NCI-H1092 (cell line): ENCODE measurements at regions not wholly inside any gene's neighbourhood (a gene's known extent, or its start where the extent isn't known, plus 50 kb on each side); places are given as distances from the start of the nearest gene placed in this dataset.
"Not testable (repeated sequence)": the region's sequence is repeated elsewhere in the genome, so short reads cannot be mapped to it uniquely, and the experiment has no call there.

Experiments used
- DNase-seq: peaks from one replicate; lab custom pipeline; 2025; lab: John Stamatoyannopoulos, UW

DNA sequence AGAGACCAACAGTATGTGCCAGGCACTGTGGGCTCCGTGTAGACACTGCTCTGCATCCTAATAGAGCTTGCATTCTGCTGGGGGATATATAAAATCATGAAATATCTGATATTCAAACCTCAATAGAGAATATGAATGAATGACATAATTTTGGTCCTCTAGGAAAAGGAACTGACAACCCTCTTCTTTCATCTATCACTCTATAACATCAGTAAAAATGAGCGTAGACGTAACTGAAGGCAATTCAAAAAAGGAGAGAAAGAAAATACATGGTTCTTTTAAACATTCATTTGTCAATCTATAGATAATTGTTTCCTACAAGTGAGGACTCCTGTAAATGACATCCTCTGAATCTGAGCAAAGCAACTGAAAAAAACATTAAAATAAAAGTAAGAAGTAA, 607.4 kb upstream of the LRRN3 start:
- DNase-seq, result no peak

DNA sequence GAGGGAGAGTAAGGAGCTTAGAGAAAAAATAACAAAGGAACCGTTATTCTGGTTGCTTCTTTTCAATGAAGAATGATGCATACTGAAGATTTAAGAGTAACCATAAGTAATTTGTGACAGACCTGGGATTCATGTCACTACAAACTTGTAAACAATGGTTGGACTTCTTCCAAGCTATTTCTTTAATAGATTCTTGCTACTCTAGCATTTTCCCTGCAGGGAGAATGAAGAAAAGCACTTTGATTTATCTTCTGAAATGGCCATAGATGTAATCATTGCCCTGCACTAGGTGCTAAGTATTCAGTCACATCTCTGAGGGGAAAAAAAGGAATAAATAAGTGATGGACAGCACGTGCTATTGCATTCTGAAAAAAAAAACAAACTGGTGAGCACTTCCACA, 606.6 kb upstream of the LRRN3 start:
- no peak for DNase-seq

- DNase-seq, result no peak
Measured at GRCh38 chr7:110486549-110486948, 604.4 kb upstream of the LRRN3 start.

GRCh38 chr7:110502888-110503465, 588.0 kb upstream of the LRRN3 start:
- no peak for DNase-seq

- no peak for DNase-seq
Measured at GRCh38 chr7:110507369-110507768, 583.6 kb upstream of the LRRN3 start.

DNA sequence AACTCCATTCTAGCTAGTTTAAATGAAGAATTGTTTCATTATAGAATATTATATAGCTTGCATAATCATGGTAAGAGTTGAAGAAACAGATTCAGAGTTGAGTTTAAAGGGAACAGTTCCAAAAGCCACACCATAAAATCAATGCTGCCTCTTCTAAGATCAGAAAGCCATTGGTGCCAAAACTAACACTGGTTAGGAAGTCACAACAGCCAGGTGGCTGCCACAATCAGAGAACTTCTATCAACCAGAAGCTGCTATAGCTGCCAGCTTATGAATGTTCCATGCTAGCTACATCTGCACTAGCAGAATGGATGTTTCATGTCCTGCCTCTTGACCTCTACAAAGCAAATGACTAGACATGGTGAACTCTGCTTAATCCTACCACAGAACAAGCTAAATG, 583.1 kb upstream of the LRRN3 start:
- DNase-seq, result peak; percentile 63

DNA sequence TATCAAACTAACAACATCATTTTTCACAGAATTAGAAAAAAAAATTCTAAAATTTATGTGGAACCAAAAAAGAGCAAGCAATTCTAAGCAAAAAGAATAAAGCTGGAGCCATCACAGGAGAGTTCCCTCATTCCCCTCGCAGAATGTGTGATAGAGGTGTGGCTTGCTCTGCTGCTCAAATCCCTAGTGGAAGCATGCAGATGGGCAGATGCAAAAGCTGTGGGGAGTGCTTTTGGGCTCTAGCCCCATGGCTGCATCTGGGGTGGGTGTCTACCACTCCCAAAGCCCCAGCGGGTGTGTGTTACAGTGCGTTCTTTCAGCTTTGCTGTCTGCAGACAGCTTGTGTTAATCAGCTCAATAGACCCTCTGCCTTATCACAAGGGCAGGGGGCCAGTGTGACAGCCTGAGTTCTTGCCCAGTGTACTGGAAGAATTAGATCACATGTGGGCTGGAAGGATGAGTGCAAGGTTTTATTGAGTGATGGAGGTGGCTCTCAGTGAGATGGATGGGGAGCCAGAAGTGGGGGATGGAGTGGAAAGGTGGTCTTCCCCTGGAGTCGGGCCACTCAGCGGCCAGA, 575.9 kb upstream of the LRRN3 start:
- DNase-seq, result not testable (repeated sequence)

DNA sequence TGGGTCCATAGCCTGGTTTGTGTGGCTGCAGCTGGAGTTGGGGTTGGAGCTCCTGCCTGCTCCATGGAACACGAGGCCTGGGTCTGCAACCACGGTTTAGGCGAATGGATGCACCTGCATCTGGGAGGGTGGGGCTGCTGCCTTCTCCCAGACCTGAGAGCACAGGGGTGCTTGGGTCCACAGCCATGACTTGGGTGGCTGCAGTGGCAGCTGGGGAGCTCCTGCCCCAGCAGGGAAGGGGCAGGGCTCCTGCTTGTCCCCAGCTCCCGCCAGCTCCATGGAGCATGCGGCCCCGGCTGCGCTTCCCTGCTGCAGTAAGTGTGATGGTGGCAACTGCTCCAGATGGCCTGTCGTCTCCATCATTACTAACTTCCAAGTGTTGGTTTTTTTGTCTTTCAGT, 571.1 kb upstream of the LRRN3 start:
- DNase-seq, result no peak

- DNase-seq, result no peak
Measured at GRCh38 chr7:110521357-110521911, 569.5 kb upstream of the LRRN3 start.

DNA sequence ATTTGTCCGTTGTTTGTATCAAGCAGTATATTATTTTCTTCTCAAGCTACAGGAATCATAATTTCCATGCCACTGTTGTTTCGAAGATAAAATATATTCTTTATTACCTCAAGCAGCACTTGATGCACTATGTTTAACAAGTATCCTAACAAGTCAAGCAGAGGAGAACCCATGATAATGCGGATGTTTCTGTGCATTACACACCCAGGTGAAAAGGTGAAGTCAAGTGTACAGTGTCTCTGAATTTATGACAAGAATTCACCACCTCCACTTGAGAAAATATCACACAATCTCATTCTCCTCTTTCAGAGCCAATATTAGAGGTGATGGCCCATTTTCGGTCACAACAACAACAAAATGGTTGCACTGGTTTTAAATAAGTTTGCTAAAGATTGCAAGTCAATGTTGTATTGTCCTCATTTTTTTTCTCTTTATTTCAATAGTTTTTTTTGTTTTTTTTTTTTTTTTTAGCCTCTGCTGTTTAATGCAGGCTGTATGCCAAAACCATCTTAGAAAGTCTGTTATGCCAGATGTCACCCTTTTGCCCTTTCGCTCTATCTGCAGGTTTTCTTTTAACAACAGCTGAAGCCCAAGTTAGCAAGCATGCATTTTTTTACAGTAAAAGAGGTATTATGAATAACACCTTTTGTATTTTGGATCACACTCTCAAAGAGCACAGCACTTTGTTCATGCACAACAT, 568.7 kb upstream of the LRRN3 start:
- peak; percentile 23 for DNase-seq

GRCh38 chr7:110522761-110523200, 568.1 kb upstream of the LRRN3 start:
- peak; percentile 26 for DNase-seq

- DNase-seq, result no peak
Measured at GRCh38 chr7:110529175-110529574, 561.8 kb upstream of the LRRN3 start.

- no peak for DNase-seq
Measured at GRCh38 chr7:110531186-110531585, 559.7 kb upstream of the LRRN3 start.

- DNase-seq, result no peak
Measured at GRCh38 chr7:110534241-110534931, 556.5 kb upstream of the LRRN3 start.

GRCh38 chr7:110539216-110539615, 551.7 kb upstream of the LRRN3 start:
- DNase-seq, result no peak

- no peak for DNase-seq
Measured at GRCh38 chr7:110541962-110542361, 549.0 kb upstream of the LRRN3 start.

GRCh38 chr7:110544194-110544593, 546.7 kb upstream of the LRRN3 start:
- no peak for DNase-seq

- DNase-seq, result no peak
Measured at GRCh38 chr7:110548372-110548771, 542.6 kb upstream of the LRRN3 start.

- DNase-seq, result no peak
Measured at GRCh38 chr7:110557136-110557535, 533.8 kb upstream of the LRRN3 start.

DNA sequence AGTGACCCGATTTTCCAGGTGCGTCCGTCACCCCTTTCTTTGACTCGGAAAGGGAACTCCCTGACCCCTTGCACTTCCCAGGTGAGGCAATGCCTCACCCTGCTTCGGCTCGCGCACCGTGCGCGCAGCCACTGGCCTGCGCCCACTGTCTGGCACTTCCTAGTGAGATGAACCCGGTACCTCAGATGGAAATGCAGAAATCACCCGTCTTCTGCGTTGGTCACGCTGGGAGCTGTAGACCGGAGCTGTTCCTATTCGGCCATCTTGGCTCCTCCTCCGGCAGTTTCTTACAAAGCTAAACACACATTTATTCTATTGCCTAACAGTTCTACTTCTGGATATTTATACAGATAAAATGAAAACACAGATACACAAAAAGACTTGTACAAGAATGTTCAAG, 527.6 kb upstream of the LRRN3 start:
- DNase-seq, result not testable (repeated sequence)

- no peak for DNase-seq
Measured at GRCh38 chr7:110564246-110564645, 526.7 kb upstream of the LRRN3 start.

- DNase-seq, result no peak
Measured at GRCh38 chr7:110568388-110568787, 522.5 kb upstream of the LRRN3 start.

- peak; percentile 9 for DNase-seq
Measured at GRCh38 chr7:110568932-110569331, 522.0 kb upstream of the LRRN3 start.
